Glomerular visceral epithelial cell (primary cell): ENCODE measurements at regions not wholly inside any gene's neighbourhood (a gene's known extent, or its start where the extent isn't known, plus 50 kb on each side); places are given as distances from the start of the nearest gene placed in this dataset.
"Not testable (repeated sequence)": the region's sequence is repeated elsewhere in the genome, so short reads cannot be mapped to it uniquely, and the experiment has no call there.

Source experiments
- DNase-seq: peaks from one replicate; pipeline ENCODE4 v3.0.0-alpha.2; 2016; ENCODE audit errors: extremely low spot score

- no peak for DNase-seq
Measured at GRCh38 chrX:122906726-122907125, 277.4 kb upstream of the GRIA3 start.

GRCh38 chrX:122907375-122907774, 276.7 kb upstream of the GRIA3 start:
- DNase-seq = no peak

- DNase-seq = no peak
Measured at GRCh38 chrX:122910697-122911096, 273.4 kb upstream of the GRIA3 start.

- no peak for DNase-seq
Measured at GRCh38 chrX:122913134-122913533, 270.9 kb upstream of the GRIA3 start.

GRCh38 chrX:122913764-122914163, 270.3 kb upstream of the GRIA3 start:
- DNase-seq = no peak

- DNase-seq = no peak
Measured at GRCh38 chrX:122914256-122914655, 269.8 kb upstream of the GRIA3 start.

- no peak for DNase-seq
Measured at GRCh38 chrX:122934131-122934530, 249.9 kb upstream of the GRIA3 start.

- no peak for DNase-seq
Measured at GRCh38 chrX:122940199-122940598, 243.9 kb upstream of the GRIA3 start.

- no peak for DNase-seq
Measured at GRCh38 chrX:122941806-122942205, 242.3 kb upstream of the GRIA3 start.

- DNase-seq = peak; percentile 23
Measured at GRCh38 chrX:122943918-122944317, 240.2 kb upstream of the GRIA3 start.

GRCh38 chrX:122945328-122945727, 238.8 kb upstream of the GRIA3 start:
- no peak for DNase-seq

- DNase-seq = no peak
Measured at GRCh38 chrX:122972604-122973003, 211.5 kb upstream of the GRIA3 start.

GRCh38 chrX:122982521-122982920, 201.6 kb upstream of the GRIA3 start:
- no peak for DNase-seq

GRCh38 chrX:123002844-123003243, 181.2 kb upstream of the GRIA3 start:
- DNase-seq = not testable (repeated sequence)

- no peak for DNase-seq
Measured at GRCh38 chrX:123013141-123013540, 170.9 kb upstream of the GRIA3 start.

GRCh38 chrX:123036401-123036800, 147.7 kb upstream of the GRIA3 start:
- no peak for DNase-seq

GRCh38 chrX:123049071-123049625, 134.9 kb upstream of the GRIA3 start:
- no peak for DNase-seq

GRCh38 chrX:123060986-123061385, 123.1 kb upstream of the GRIA3 start:
- DNase-seq = no peak

- no peak for DNase-seq
Measured at GRCh38 chrX:123064053-123064452, 120.0 kb upstream of the GRIA3 start.

GRCh38 chrX:123072686-123073385, 111.2 kb upstream of the GRIA3 start:
- no peak for DNase-seq

- DNase-seq = no peak
Measured at GRCh38 chrX:123075947-123076561, 108.0 kb upstream of the GRIA3 start.

GRCh38 chrX:123077631-123078030, 106.4 kb upstream of the GRIA3 start:
- no peak for DNase-seq

- no peak for DNase-seq
Measured at GRCh38 chrX:123080065-123080464, 104.0 kb upstream of the GRIA3 start.
